Panc1 (cell line): ENCODE measurements at regions not wholly inside any gene's neighbourhood (a gene's known extent, or its start where the extent isn't known, plus 50 kb on each side); places are given as distances from the start of the nearest gene placed in this dataset.

ENCODE experiments used
- ATAC-seq: fragments of 200-7000 bp; cut with Tn5 transposase; 2 replicates; pipeline ENCODE4 v1.9.1; 2020; ENCODE audit warnings: mild to moderate bottlenecking, moderate library complexity
- BruUV-seq: library from RNA; stranded (reverse); fragments of 400-500 nt; replicated peaks from 2 replicates; lab custom pipeline; 2021; lab: Mats Ljungman, UMichigan
- CTCF ChIA-PET: fragments of 300-600 bp; sonication (Branson Sonifier 250); formaldehyde crosslinking; loops from one replicate; lab custom pipeline; 2022; ENCODE audit warnings: antibody characterized with exemption; lab: Charles Lee
- POLR2A ChIA-PET: fragments of 300-600 bp; sonication (Branson Sonifier 250); formaldehyde crosslinking; loops from one replicate; lab custom pipeline; 2022; ENCODE audit warnings: antibody characterized with exemption; lab: Charles Lee
- DNase-seq: peaks from one replicate; pipeline ENCODE4 v3.0.0-alpha.2; 2010; ENCODE audit warnings: low read depth, low spot score
- H3K27ac ChIP-seq: 2 replicates; pipeline ENCODE4 v1.5.1; 2011; ENCODE audit warnings: mild to moderate bottlenecking, low read length, inconsistent platforms
- H3K27me3 ChIP-seq: fragments of 200-500 bp; sonication (Bioruptor generic); 2 replicates; pipeline ENCODE4 v1.6.0; 2014; ENCODE audit warnings: low read length, inconsistent platforms; ENCODE audit not compliant: control insufficient read depth, insufficient read depth
- H3K36me3 ChIP-seq: fragments of 200-500 bp; sonication (Bioruptor generic); 2 replicates; pipeline ENCODE4 v1.5.1; 2014; ENCODE audit warnings: inconsistent platforms, mild to moderate bottlenecking, low read length, moderate library complexity; ENCODE audit not compliant: control insufficient read depth, insufficient read depth
- H3K4me1 ChIP-seq: 2 replicates; pipeline ENCODE4 v1.5.1; 2011; ENCODE audit warnings: inconsistent platforms, mild to moderate bottlenecking, low read length, moderate library complexity; ENCODE audit not compliant: control insufficient read depth, insufficient read depth
- H3K4me3 ChIP-seq, 2 experiments: 2 replicates each; pipeline ENCODE4 v1.5.1; 2011 to 2012; ENCODE audit warnings: low read depth in 2 of 2, low read length in 2 of 2, mild to moderate bottlenecking in 2 of 2, inconsistent platforms in 1 of 2, moderate library complexity in 1 of 2
- H3K9me3 ChIP-seq: fragments of 200-500 bp; sonication (Bioruptor generic); 2 replicates; pipeline ENCODE4 v1.5.1; 2014; ENCODE audit warnings: low read depth, mild to moderate bottlenecking, inconsistent platforms, low read length, moderate library complexity; ENCODE audit not compliant: control insufficient read depth, insufficient read depth
- POLR2AphosphoS5 ChIP-seq: IDR thresholded peaks from 2 replicates; pipeline ENCODE4 v1.6.1; 2012; ENCODE audit warnings: mild to moderate bottlenecking, low read depth, low read length, moderate library complexity
- SIN3A ChIP-seq: IDR thresholded peaks from 2 replicates; pipeline ENCODE4 v1.6.1; 2012; ENCODE audit warnings: low read depth, mild to moderate bottlenecking, low read length, moderate library complexity, borderline replicate concordance; ENCODE audit not compliant: insufficient read depth
- TCF7L2 ChIP-seq: IDR thresholded peaks from 2 replicates; pipeline ENCODE4 v1.6.1; 2011; ENCODE audit warnings: mild to moderate bottlenecking, low read depth, low read length, inconsistent platforms
- in situ Hi-C: cut with HindIII; loops from 2 replicates; pipeline ENCODE4 v1.10.0; 2016; ENCODE audit warnings: low sequenced_read_pairs, low pct_unique_long_range_greater_than_20kb
- intact Hi-C: fragments of 100-400 bp; cut with micrococcal nuclease; formaldehyde crosslinking; loops from one replicate; pipeline ENCODE4 v1.10.0; 2022; ENCODE audit not compliant: unreplicated experiment
- TF ChIP-seq, protein P1 (sequence below): fragments of 450-650 bp; IDR thresholded peaks from 2 replicates; pipeline ENCODE4 v1.5.1; 2017; ENCODE audit warnings: mild to moderate bottlenecking
- TF ChIP-seq, protein P2 (sequence below), 2 experiments: IDR thresholded peaks; 2 replicates each; pipeline ENCODE4 v1.6.1; 2011 to 2012; ENCODE audit warnings: low read depth in 2 of 2, control low read depth in 1 of 2, low read length in 1 of 2, mild to moderate bottlenecking in 1 of 2, moderate library complexity in 1 of 2; ENCODE audit not compliant: insufficient read depth in 1 of 2

DNA sequence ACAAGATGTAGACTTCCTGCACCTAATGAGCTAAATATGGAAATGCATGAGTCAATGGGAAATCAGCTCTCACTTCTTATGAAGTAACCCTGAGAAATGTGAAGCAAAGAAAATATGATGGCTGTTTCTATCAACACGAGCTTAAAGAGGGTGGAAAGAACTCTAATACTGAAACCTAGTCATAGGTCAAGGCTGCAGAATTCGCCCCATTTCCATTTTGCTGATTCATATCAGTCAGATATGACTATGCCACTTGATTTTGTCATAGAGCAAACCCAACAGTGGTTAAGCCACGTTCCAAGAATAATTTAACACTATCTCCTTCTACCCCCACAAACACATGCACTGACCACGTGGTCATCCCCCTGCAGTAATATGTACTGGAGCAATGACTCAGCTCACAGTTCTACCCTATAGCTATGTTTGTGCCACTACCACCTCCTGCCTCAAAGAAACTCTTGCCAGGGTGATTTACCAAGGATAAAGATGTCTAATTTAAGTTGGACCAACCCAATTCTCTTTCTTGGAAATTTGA, 157.5 kb downstream of the TMTC3 start:
- BruUV-seq = no TSS peak
- H3K27me3 ChIP-seq = no peaks in the 10 kb centered on the region
- no peak overlapping the region for H3K4me3 ChIP-seq
- DNase-seq = peak; percentile 76
- CTCF ChIA-PET = no interaction called here
- TF ChIP-seq POLR2AphosphoS5 = no peak
- TF ChIP-seq, protein P1, sequence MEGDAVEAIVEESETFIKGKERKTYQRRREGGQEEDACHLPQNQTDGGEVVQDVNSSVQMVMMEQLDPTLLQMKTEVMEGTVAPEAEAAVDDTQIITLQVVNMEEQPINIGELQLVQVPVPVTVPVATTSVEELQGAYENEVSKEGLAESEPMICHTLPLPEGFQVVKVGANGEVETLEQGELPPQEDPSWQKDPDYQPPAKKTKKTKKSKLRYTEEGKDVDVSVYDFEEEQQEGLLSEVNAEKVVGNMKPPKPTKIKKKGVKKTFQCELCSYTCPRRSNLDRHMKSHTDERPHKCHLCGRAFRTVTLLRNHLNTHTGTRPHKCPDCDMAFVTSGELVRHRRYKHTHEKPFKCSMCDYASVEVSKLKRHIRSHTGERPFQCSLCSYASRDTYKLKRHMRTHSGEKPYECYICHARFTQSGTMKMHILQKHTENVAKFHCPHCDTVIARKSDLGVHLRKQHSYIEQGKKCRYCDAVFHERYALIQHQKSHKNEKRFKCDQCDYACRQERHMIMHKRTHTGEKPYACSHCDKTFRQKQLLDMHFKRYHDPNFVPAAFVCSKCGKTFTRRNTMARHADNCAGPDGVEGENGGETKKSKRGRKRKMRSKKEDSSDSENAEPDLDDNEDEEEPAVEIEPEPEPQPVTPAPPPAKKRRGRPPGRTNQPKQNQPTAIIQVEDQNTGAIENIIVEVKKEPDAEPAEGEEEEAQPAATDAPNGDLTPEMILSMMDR = no peak
- TF ChIP-seq SIN3A = no peak
- TF ChIP-seq, protein P2, sequence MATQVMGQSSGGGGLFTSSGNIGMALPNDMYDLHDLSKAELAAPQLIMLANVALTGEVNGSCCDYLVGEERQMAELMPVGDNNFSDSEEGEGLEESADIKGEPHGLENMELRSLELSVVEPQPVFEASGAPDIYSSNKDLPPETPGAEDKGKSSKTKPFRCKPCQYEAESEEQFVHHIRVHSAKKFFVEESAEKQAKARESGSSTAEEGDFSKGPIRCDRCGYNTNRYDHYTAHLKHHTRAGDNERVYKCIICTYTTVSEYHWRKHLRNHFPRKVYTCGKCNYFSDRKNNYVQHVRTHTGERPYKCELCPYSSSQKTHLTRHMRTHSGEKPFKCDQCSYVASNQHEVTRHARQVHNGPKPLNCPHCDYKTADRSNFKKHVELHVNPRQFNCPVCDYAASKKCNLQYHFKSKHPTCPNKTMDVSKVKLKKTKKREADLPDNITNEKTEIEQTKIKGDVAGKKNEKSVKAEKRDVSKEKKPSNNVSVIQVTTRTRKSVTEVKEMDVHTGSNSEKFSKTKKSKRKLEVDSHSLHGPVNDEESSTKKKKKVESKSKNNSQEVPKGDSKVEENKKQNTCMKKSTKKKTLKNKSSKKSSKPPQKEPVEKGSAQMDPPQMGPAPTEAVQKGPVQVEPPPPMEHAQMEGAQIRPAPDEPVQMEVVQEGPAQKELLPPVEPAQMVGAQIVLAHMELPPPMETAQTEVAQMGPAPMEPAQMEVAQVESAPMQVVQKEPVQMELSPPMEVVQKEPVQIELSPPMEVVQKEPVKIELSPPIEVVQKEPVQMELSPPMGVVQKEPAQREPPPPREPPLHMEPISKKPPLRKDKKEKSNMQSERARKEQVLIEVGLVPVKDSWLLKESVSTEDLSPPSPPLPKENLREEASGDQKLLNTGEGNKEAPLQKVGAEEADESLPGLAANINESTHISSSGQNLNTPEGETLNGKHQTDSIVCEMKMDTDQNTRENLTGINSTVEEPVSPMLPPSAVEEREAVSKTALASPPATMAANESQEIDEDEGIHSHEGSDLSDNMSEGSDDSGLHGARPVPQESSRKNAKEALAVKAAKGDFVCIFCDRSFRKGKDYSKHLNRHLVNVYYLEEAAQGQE (IDR thresholded peaks at IDR 0.05; ENCODE audit: insufficient read depth in 1 of 2, low read depth in 2 of 2, low read length in 1 of 2) = no peak
- no peaks in the 10 kb centered on the region for H3K36me3 ChIP-seq
- no peaks in the 10 kb centered on the region for H3K9me3 ChIP-seq
- intact Hi-C loops (no loop called here), in situ Hi-C loops (no loop called here)
- POLR2A ChIA-PET = no interaction called here
- H3K4me1 ChIP-seq = no peaks in the 10 kb centered on the region; the same call in 1 of the 2 replicates
- peak; percentile 78 for ATAC-seq
- H3K27ac ChIP-seq = peak overlapping the region; percentile 40; the same call in 1 of the 2 replicates

DNA sequence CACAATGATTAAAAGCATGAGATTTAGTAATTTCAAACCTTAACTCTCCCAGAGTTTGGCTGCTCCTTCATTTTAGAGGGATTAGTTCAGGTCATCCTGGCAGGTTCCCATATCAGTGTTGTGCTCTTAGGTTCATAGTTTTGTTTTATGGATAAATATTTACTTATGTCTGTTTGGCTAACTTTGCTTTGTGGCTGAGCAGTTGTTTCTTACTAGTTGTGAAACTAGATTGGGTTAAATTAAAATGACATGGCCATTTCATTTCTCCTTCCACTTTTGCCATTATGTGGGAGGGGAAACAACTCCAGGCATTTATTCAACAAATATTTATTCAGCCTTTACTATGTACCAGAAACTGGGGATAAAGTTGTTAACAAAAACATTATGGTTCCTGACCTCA, 158.8 kb downstream of the TMTC3 start:
- intact Hi-C loops (no loop called here), in situ Hi-C loops (no loop called here)
- Histone ChIP-seq H3K4me3 (no peak overlapping the region), H3K27me3 (no peaks in the 10 kb centered on the region), H3K9me3 (no peaks in the 10 kb centered on the region), H3K4me1 (no peaks in the 10 kb centered on the region; the same call in 1 of the 2 replicates), H3K27ac (no peak overlapping the region), H3K36me3 (no peaks in the 10 kb centered on the region)
- no peak for TF ChIP-seq SIN3A
- TF ChIP-seq POLR2AphosphoS5 = no peak
- ChIA-PET CTCF (no interaction called here), POLR2A (no interaction called here)
- BruUV-seq = no TSS peak
- DNase-seq (no peak), ATAC-seq (no peak)

DNA sequence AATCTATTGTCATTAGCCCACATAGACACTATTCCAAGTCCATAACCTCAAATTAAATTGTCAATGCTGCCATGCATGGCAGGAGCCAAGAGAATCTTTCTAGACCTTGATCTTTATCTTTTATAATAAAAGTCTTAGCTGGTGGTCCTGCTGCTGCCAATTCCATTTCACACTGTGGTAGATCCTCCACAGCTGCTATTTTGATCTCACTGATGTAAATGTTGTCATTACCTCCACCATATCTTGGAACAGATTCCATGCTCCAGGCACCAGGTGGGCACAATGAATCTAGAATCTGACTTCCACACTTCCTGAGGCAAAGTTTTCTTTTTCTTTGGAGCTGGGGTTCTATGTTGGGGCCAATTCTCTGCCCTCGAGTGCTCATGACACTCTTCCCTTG, 161.2 kb downstream of the TMTC3 start:
- CTCF ChIA-PET = no interaction called here
- ATAC-seq (no peak), DNase-seq (no peak)
- POLR2A ChIA-PET = no interaction called here
- intact Hi-C loops = no loop called here
- H3K4me1 ChIP-seq = no peaks in the 10 kb centered on the region; the same call in 1 of the 2 replicates
- H3K27me3 ChIP-seq = no peaks in the 10 kb centered on the region
- no TSS peak for BruUV-seq
- TF ChIP-seq TCF7L2 (no peak), POLR2AphosphoS5 (no peak), SIN3A (no peak)
- TF ChIP-seq, protein P1 = no peak
- TF ChIP-seq, protein P2 (IDR thresholded peaks at IDR 0.05; ENCODE audit: insufficient read depth in 1 of 2, low read depth in 2 of 2, low read length in 1 of 2) = no peak
- in situ Hi-C loops = no loop called here
- no peaks in the 10 kb centered on the region for H3K9me3 ChIP-seq
- H3K27ac ChIP-seq = no peak overlapping the region
- H3K36me3 ChIP-seq = no peaks in the 10 kb centered on the region
- no peak overlapping the region for H3K4me3 ChIP-seq
